ENCODE measurements at regions not wholly inside any gene's neighbourhood (a gene's known extent, or its start where the extent isn't known, plus 50 kb on each side); places are given as distances from the start of the nearest gene placed in this dataset.

DNA sequence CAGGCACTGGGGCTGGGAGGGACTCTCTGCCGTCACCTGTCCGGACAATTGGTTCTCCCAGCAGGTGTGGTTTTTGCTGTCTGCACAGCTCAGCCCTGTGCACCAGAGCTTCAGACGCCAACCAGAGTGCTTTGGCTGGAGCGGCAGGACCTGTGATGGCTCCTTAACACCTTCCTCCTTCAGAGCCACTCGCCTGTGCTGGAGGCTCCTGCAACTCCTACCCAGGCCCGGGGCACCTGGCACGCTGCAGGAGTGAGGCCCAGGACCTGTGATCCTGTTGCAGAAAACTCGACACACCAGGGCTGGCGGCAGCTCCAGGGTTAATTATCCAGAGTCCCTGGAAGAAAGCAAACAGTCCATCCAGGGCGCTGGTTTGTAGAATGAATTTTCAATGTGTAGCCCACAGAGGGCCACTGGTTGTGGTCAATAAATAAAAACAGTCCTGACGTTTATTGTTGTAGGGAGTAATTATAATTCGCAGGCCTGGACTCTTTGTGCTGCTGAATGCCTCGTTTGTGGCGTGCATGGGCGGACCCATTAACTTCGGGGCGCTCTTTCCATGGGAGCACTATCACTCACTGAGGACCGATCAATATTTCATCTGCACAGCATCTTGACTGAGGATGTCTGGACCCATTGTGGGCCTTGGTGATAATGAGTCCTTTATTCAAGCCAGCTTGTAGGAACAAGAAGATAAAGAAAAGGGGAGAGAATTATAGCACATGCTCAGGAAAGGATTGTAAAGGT, 339.7 kb upstream of the IRX4 start:
- in situ Hi-C loops (cut with HindIII; ENCODE audit: low pct_ligation_motif_present, low sequenced_read_pairs): no loop called here
- H3K27ac ChIP-seq: no peak overlapping the region
- TF ChIP-seq, protein P1, sequence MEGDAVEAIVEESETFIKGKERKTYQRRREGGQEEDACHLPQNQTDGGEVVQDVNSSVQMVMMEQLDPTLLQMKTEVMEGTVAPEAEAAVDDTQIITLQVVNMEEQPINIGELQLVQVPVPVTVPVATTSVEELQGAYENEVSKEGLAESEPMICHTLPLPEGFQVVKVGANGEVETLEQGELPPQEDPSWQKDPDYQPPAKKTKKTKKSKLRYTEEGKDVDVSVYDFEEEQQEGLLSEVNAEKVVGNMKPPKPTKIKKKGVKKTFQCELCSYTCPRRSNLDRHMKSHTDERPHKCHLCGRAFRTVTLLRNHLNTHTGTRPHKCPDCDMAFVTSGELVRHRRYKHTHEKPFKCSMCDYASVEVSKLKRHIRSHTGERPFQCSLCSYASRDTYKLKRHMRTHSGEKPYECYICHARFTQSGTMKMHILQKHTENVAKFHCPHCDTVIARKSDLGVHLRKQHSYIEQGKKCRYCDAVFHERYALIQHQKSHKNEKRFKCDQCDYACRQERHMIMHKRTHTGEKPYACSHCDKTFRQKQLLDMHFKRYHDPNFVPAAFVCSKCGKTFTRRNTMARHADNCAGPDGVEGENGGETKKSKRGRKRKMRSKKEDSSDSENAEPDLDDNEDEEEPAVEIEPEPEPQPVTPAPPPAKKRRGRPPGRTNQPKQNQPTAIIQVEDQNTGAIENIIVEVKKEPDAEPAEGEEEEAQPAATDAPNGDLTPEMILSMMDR (IDR thresholded peaks at IDR 0.05; ENCODE audit: low read depth, low read length, missing control alignments): no peak
- DNase-seq: no peak
- no peaks in the 10 kb centered on the region for H3K27me3 ChIP-seq (replicated peaks)
- no peaks in the 10 kb centered on the region for H3K36me3 ChIP-seq (replicated peaks)
- H3K4me3 ChIP-seq (ENCODE audit: low read depth, low read length): no peak overlapping the region

DNA sequence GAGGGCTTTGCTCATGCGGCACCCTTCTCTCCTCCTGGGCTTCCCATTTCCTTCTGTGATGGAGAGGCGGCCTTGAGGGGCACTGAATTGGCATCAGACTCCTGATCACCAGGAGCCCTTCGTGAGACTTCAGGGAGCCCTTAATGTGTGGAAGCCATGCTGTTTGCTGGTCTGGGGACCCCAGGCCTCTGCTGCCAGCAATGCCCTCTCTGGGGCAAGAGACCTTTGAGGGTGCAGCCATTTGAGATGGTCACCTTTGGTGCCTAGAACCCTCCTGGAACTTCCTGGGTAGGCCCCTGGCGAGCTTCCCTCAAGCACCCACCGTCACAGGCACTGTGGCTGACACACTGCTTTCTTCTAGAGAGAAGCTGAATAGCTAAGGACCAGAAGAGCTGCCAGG, 338.7 kb upstream of the IRX4 start:
- in situ Hi-C loops (cut with HindIII; ENCODE audit: low pct_ligation_motif_present, low sequenced_read_pairs): no loop called here
- no peaks in the 10 kb centered on the region for H3K27me3 ChIP-seq (replicated peaks)
- H3K4me3 ChIP-seq (ENCODE audit: low read depth, low read length): no peak overlapping the region
- no peak overlapping the region for H3K27ac ChIP-seq
- DNase-seq: no peak
- H3K36me3 ChIP-seq (replicated peaks): no peaks in the 10 kb centered on the region
- TF ChIP-seq, protein P1 (IDR thresholded peaks at IDR 0.05; ENCODE audit: low read depth, low read length, missing control alignments): no peak

DNA sequence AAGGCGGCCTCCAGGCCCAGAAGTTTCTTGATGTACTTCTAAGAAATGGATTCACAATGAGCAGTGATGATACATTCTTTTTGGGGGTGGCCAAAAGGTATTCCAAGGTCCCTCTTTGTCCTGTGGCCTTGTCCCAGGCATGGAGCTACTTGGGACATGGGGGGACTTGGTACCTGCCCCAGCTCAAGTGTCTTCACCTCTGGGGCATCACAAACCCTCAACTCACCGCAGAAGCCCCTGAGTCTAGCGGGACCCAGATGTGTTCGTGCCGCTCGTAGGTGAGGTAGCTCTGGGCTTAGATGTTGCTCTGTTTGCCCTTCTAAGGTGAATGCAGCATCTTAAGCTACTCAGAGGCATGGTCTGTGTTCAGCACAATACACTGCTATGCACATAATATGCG, 338.0 kb upstream of the IRX4 start:
- TF ChIP-seq, protein P1 (IDR thresholded peaks at IDR 0.05; ENCODE audit: low read depth, low read length, missing control alignments): no peak
- Histone ChIP-seq H3K36me3 (replicated peaks) (no peaks in the 10 kb centered on the region), H3K27ac (no peak overlapping the region), H3K27me3 (replicated peaks) (no peaks in the 10 kb centered on the region), H3K4me3 (ENCODE audit: low read depth, low read length) (no peak overlapping the region)
- DNase-seq: no peak
- in situ Hi-C loops (cut with HindIII; ENCODE audit: low pct_ligation_motif_present, low sequenced_read_pairs): no loop called here

DNA sequence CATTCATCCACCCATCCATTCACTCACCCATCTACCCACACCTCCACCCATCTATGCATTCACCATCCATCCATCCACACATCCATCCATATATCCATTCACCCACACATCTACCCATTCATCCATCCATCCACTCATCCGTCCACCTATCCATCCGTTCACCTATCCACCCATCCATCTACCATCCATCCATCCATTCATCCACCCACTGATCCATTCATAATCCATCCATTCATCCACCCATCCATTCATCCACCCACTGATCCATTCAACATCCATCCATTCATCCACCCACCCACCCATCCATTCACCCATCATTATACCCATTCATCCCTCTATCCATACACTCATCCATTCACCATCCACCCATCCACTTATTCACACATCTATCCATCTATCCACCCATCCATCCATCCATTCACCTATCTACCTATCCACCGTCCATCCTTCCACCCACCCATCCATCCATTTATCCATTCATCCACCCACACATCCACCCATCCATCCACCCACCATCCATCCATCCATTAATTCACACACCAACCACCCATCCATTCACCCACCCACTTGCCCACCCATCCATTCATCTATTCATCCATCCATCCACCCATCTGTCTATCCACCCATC, 336.5 kb upstream of the IRX4 start:
- no peaks in the 10 kb centered on the region for H3K27me3 ChIP-seq (replicated peaks)
- in situ Hi-C loops (cut with HindIII; ENCODE audit: low pct_ligation_motif_present, low sequenced_read_pairs): no loop called here
- DNase-seq: no peak

DNA sequence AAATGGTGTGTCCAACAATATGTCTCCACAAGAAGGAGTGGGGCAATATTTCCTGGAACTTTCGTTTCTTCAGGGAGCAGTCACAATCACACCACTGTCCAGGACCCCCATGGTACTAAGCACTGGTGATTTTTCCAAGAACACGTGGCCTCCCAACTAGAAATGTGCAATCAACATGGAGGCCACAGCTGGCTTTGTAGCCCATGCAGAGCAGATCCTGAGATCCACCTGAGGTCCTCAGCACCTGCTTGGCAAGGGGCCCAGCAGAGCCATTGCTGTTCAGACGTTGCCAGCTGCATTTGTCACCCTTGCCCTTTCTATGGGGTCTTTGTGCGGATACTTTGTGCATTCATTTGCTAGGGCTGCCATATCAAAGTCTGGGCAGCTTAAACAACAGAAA, 334.5 kb upstream of the IRX4 start:
- no peak overlapping the region for H3K27ac ChIP-seq
- H3K36me3 ChIP-seq (replicated peaks): no peaks in the 10 kb centered on the region
- TF ChIP-seq, protein P1 (IDR thresholded peaks at IDR 0.05; ENCODE audit: low read depth, low read length, missing control alignments): no peak
- H3K4me3 ChIP-seq (ENCODE audit: low read depth, low read length): no peak overlapping the region
- H3K27me3 ChIP-seq (replicated peaks): no peaks in the 10 kb centered on the region
- DNase-seq: no peak
- in situ Hi-C loops (cut with HindIII; ENCODE audit: low pct_ligation_motif_present, low sequenced_read_pairs): no loop called here

More for the DNA sequence above, 336.5 kb upstream of the IRX4 start:
- Histone ChIP-seq H3K4me3 (ENCODE audit: low read depth, low read length) (no peak overlapping the region), H3K36me3 (replicated peaks) (no peaks in the 10 kb centered on the region), H3K27ac (no peak overlapping the region)
- TF ChIP-seq, protein P1 (IDR thresholded peaks at IDR 0.05; ENCODE audit: low read depth, low read length, missing control alignments): no peak

Measured in brain microvascular endothelial cell (primary cell).